ENCODE measurements at regions not wholly inside any gene's neighbourhood (a gene's known extent, or its start where the extent isn't known, plus 50 kb on each side); places are given as distances from the start of the nearest gene placed in this dataset.

DNA sequence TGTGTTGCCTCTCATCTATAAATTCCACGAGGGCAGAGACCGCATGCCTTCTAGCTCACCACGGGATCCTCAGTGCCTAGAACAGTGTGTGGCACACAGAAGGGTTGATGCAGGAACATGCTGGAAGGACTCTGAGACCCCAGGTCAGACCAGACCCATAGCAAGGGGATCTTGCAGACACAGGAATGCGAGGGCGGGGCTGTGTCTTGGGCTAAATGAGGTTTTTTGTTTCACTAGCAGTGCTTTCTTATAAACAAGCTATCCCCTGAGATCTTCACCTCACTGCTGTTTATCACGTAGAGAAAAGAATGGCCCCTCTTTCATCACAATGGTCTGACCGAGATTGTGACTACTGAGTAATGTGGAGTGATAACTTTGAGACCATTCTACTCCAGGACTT lies 122.4 kb downstream of the IRX2 start:
- Histone ChIP-seq H3K79me2 (ENCODE audit: insufficient read depth, low read depth) (no peaks in the 10 kb centered on the region), H3K4me2 (no peak overlapping the region), H3K27ac (no peak overlapping the region), H3K9ac (no peak overlapping the region), H2AFZ (ENCODE audit: low read depth) (no peak overlapping the region), H3K36me3 (ENCODE audit: insufficient read depth) (no peaks in the 10 kb centered on the region), H4K20me1 (ENCODE audit: insufficient read depth) (no peaks in the 10 kb centered on the region), H3K27me3 (ENCODE audit: insufficient read depth, low read depth) (no peaks in the 10 kb centered on the region), H3K4me3 (IDR thresholded peaks at IDR 0.05; ENCODE audit: insufficient read depth, low read depth, low read length) (no peak overlapping the region), H3K4me1 (ENCODE audit: low read depth, poor library complexity, severe bottlenecking) (no peaks in the 10 kb centered on the region)
- no peak for TF ChIP-seq CTCF (conservative IDR thresholded peaks at IDR 0.05; ENCODE audit: low read depth, low read length)

GRCh38 chr5:2627867-2628266 lies 123.6 kb downstream of the IRX2 start:
- TF ChIP-seq CTCF (conservative IDR thresholded peaks at IDR 0.05; ENCODE audit: low read depth, low read length), result no peak
- Histone ChIP-seq H4K20me1 (ENCODE audit: insufficient read depth) (no peaks in the 10 kb centered on the region), H3K9ac (no peak overlapping the region), H3K4me3 (IDR thresholded peaks at IDR 0.05; ENCODE audit: insufficient read depth, low read depth, low read length) (no peak overlapping the region), H3K36me3 (ENCODE audit: insufficient read depth) (no peaks in the 10 kb centered on the region), H3K27me3 (ENCODE audit: insufficient read depth, low read depth) (no peaks in the 10 kb centered on the region), H3K4me1 (ENCODE audit: low read depth, poor library complexity, severe bottlenecking) (no peaks in the 10 kb centered on the region), H3K79me2 (ENCODE audit: insufficient read depth, low read depth) (no peaks in the 10 kb centered on the region), H3K27ac (no peak overlapping the region), H3K4me2 (no peak overlapping the region), H2AFZ (ENCODE audit: low read depth) (no peak overlapping the region)

- no peak overlapping the region for H2AFZ ChIP-seq (ENCODE audit: low read depth)
- H3K4me2 ChIP-seq, result no peak overlapping the region
- H3K27ac ChIP-seq, result no peak overlapping the region
- no peaks in the 10 kb centered on the region for H3K79me2 ChIP-seq (ENCODE audit: insufficient read depth, low read depth)
- no peak for TF ChIP-seq CTCF (conservative IDR thresholded peaks at IDR 0.05; ENCODE audit: low read depth, low read length)
- no peaks in the 10 kb centered on the region for H3K36me3 ChIP-seq (ENCODE audit: insufficient read depth)
- no peak overlapping the region for H3K9ac ChIP-seq
- H3K4me3 ChIP-seq (IDR thresholded peaks at IDR 0.05; ENCODE audit: insufficient read depth, low read depth, low read length), result no peak overlapping the region
- no peaks in the 10 kb centered on the region for H4K20me1 ChIP-seq (ENCODE audit: insufficient read depth)
- H3K27me3 ChIP-seq (ENCODE audit: insufficient read depth, low read depth), result no peaks in the 10 kb centered on the region
- no peaks in the 10 kb centered on the region for H3K4me1 ChIP-seq (ENCODE audit: low read depth, poor library complexity, severe bottlenecking)
Observed at GRCh38 chr5:2626572-2626971, 124.9 kb downstream of the IRX2 start.

GRCh38 chr5:2622866-2623265 lies 128.6 kb downstream of the IRX2 start:
- no peak overlapping the region for H3K9ac ChIP-seq
- H4K20me1 ChIP-seq (ENCODE audit: insufficient read depth), result no peaks in the 10 kb centered on the region
- no peak overlapping the region for H3K27ac ChIP-seq
- no peak for TF ChIP-seq CTCF (conservative IDR thresholded peaks at IDR 0.05; ENCODE audit: low read depth, low read length)
- H3K27me3 ChIP-seq (ENCODE audit: insufficient read depth, low read depth), result no peaks in the 10 kb centered on the region
- no peaks in the 10 kb centered on the region for H3K36me3 ChIP-seq (ENCODE audit: insufficient read depth)
- no peaks in the 10 kb centered on the region for H3K4me1 ChIP-seq (ENCODE audit: low read depth, poor library complexity, severe bottlenecking)
- no peak overlapping the region for H2AFZ ChIP-seq (ENCODE audit: low read depth)
- H3K4me3 ChIP-seq (IDR thresholded peaks at IDR 0.05; ENCODE audit: insufficient read depth, low read depth, low read length), result no peak overlapping the region
- no peak overlapping the region for H3K4me2 ChIP-seq
- no peaks in the 10 kb centered on the region for H3K79me2 ChIP-seq (ENCODE audit: insufficient read depth, low read depth)

- no peak overlapping the region for H3K27ac ChIP-seq
- no peak for TF ChIP-seq CTCF (conservative IDR thresholded peaks at IDR 0.05; ENCODE audit: low read depth, low read length)
Observed at GRCh38 chr5:2621631-2622030, 129.8 kb downstream of the IRX2 start.

More at GRCh38 chr5:2621631-2622030, 129.8 kb downstream of the IRX2 start:
- Histone ChIP-seq H2AFZ (ENCODE audit: low read depth) (no peak overlapping the region), H3K4me3 (IDR thresholded peaks at IDR 0.05; ENCODE audit: insufficient read depth, low read depth, low read length) (no peak overlapping the region), H3K36me3 (ENCODE audit: insufficient read depth) (no peaks in the 10 kb centered on the region), H3K4me2 (no peak overlapping the region), H3K9ac (no peak overlapping the region), H4K20me1 (ENCODE audit: insufficient read depth) (no peaks in the 10 kb centered on the region), H3K27me3 (ENCODE audit: insufficient read depth, low read depth) (no peaks in the 10 kb centered on the region), H3K79me2 (ENCODE audit: insufficient read depth, low read depth) (no peaks in the 10 kb centered on the region), H3K4me1 (ENCODE audit: low read depth, poor library complexity, severe bottlenecking) (no peaks in the 10 kb centered on the region)

All from KMS-11 (cell line).